Transverse colon (tissue), 4 donors: ENCODE measurements at regions not wholly inside any gene's neighbourhood (a gene's known extent, or its start where the extent isn't known, plus 50 kb on each side); places are given as distances from the start of the nearest gene placed in this dataset.
"Not testable (repeated sequence)": the region's sequence is repeated elsewhere in the genome, so short reads cannot be mapped to it uniquely, and the experiment has no call there.

Experiments
- DNase-seq: peaks from one replicate; pipeline ENCODE4 v3.0.0-alpha.2; 2019
- H3K27ac ChIP-seq, 4 donors: fragments of 200-600 bp; sonication (generic); 2 replicates each; pipeline ENCODE4 v1.5.1; 2016 to 2018; ENCODE audit warnings: inconsistent platforms in 4 of 4
- H3K27me3 ChIP-seq: fragments of 200-600 bp; sonication (generic); 2 replicates; pipeline ENCODE4 v1.5.1; 2017; ENCODE audit warnings: inconsistent platforms
- H3K36me3 ChIP-seq, 4 donors: fragments of 200-600 bp; sonication (generic); 2 replicates each; pipeline ENCODE4 v1.5.1; 2017 to 2019; ENCODE audit warnings: inconsistent platforms in 4 of 4
- H3K4me1 ChIP-seq, 4 donors: fragments of 200-600 bp; sonication (generic); 2 replicates each; pipeline ENCODE4 v1.5.1; 2017 to 2020; ENCODE audit warnings: inconsistent platforms in 4 of 4
- H3K4me3 ChIP-seq, 4 donors: fragments of 200-600 bp; sonication (generic); 1 replicate in 1 of 4; 2 replicates in 3 of 4; pipeline versions ENCODE4 v1.5.1 to v1.6.1; 2017 to 2019; ENCODE audit warnings: inconsistent platforms in 4 of 4
- H3K9me3 ChIP-seq, 2 donors: fragments of 200-600 bp; sonication (generic); 2 replicates each; pipeline ENCODE4 v1.5.1; 2017 to 2019; ENCODE audit warnings: inconsistent platforms in 2 of 2
- CTCF ChIP-seq, 5 experiments: fragments of 200-600 bp in 3 of 5; fragments of 450-650 bp in 2 of 5; sonication (generic) in 3 of 5; IDR thresholded peaks; 1 replicate in 2 of 5; 2 replicates in 3 of 5; pipeline ENCODE4 v1.5.1; 2016 to 2017; ENCODE audit warnings: antibody characterized with exemption in 5 of 5, inconsistent platforms in 3 of 5, mild to moderate bottlenecking in 2 of 5, moderate library complexity in 1 of 5
- EP300 ChIP-seq: sonication (generic); formaldehyde crosslinking; IDR thresholded peaks from one replicate; pipeline ENCODE4 v1.6.1; 2017; ENCODE audit warnings: antibody characterized with exemption, low read depth
- POLR2A ChIP-seq: fragments of 450-650 bp; IDR thresholded peaks from one replicate; pipeline ENCODE4 v1.6.1; 2016; ENCODE audit warnings: antibody characterized with exemption, mild to moderate bottlenecking, moderate library complexity
- POLR2AphosphoS5 ChIP-seq, 3 donors: sonication (generic); formaldehyde crosslinking; IDR thresholded peaks; one replicate each; pipeline ENCODE4 v1.6.1; 2016; ENCODE audit warnings: antibody characterized with exemption in 3 of 3
- WGBS, 2 donors: methylation state at CpG; one replicate each; pipeline ENCODE4 v1.1.5; 2018; ENCODE audit warnings: low coverage in 1 of 2; 5-methylcytosine and 5-hydroxymethylcytosine counted together
- in situ Hi-C, 4 donors: fragments of 200-750 bp; cut with MboI; loops; one replicate each; pipeline versions ENCODE4 v1.15.0 to v1.15.1; 2017; ENCODE audit warnings: low sequenced_read_pairs in 3 of 4, low pct_ligation_motif_present in 1 of 4, low pct_unique_long_range_greater_than_20kb in 1 of 4
- intact Hi-C: fragments of 100-400 bp; cut with DNase I; formaldehyde crosslinking; loops from one replicate; pipeline ENCODE4 v1.15.1; 2023; ENCODE audit warnings: low total_unique reads

GRCh38 chr3:134729649-134730048, 65.4 kb upstream of the EPHB1 start:
- Histone ChIP-seq H3K4me3 (no peak overlapping the region), H3K36me3 (no peaks in the 10 kb centered on the region), H3K4me1 (no peaks in the 10 kb centered on the region), H3K9me3 (no peaks in the 10 kb centered on the region), H3K27me3 (peaks cover 3% of the 10 kb centered on the region), H3K27ac (no peak overlapping the region)
- WGBS, 2 donors = 88 to 95% methylated on average over 3 of the region's 3 CpGs
- intact Hi-C loops (no loop called here), in situ Hi-C loops (no loop called here)
- DNase-seq = no peak
- TF ChIP-seq POLR2AphosphoS5 (IDR thresholded peaks at IDR 0.05) (no peak), EP300 (no peak), CTCF (IDR thresholded peaks at IDR 0.05) (no peak), POLR2A (no peak)

GRCh38 chr3:134737516-134737915, 57.5 kb upstream of the EPHB1 start:
- in situ Hi-C loops = no loop called here

GRCh38 chr3:134740077-134740476, 55.0 kb upstream of the EPHB1 start:
- H3K27ac ChIP-seq, in situ Hi-C loops, H3K4me3 ChIP-seq, H3K36me3 ChIP-seq, H3K9me3 ChIP-seq, DNase-seq, intact Hi-C loops, H3K27me3 ChIP-seq, H3K4me1 ChIP-seq: not testable (repeated sequence)
- 79 to 85% methylated on average over 4 to 7 of the region's 7 CpGs for WGBS, 2 donors

More at GRCh38 chr3:134737516-134737915, 57.5 kb upstream of the EPHB1 start:
- TF ChIP-seq EP300 (no peak), CTCF (IDR thresholded peaks at IDR 0.05) (no peak), POLR2AphosphoS5 (IDR thresholded peaks at IDR 0.05) (no peak), POLR2A (no peak)
- Histone ChIP-seq H3K27me3 (no peaks in the 10 kb centered on the region), H3K27ac (no peak overlapping the region), H3K36me3 (no peaks in the 10 kb centered on the region), H3K4me1 (no peaks in the 10 kb centered on the region), H3K4me3 (no peak overlapping the region), H3K9me3 (no peaks in the 10 kb centered on the region)
- no peak for DNase-seq
- WGBS, 2 donors = 60 to 82% methylated on average over 1 to 2 of the region's 2 CpGs
- intact Hi-C loops = no loop called here

GRCh38 chr3:134742202-134742601, 52.9 kb upstream of the EPHB1 start:
- in situ Hi-C loops (no loop called here), intact Hi-C loops (no loop called here)
- no peaks in the 10 kb centered on the region for H3K4me1 ChIP-seq
- WGBS, 2 donors = 50 to 54% methylated on average over 1 of the region's 1 CpG
- H3K9me3 ChIP-seq = no peaks in the 10 kb centered on the region
- H3K27me3 ChIP-seq = no peaks in the 10 kb centered on the region
- H3K27ac ChIP-seq = no peak overlapping the region
- no peaks in the 10 kb centered on the region for H3K36me3 ChIP-seq
- DNase-seq = no peak
- H3K4me3 ChIP-seq = no peak overlapping the region
- TF ChIP-seq CTCF (IDR thresholded peaks at IDR 0.05) (no peak), POLR2A (no peak), EP300 (no peak), POLR2AphosphoS5 (IDR thresholded peaks at IDR 0.05) (no peak)

GRCh38 chr3:134743006-134743405, 52.1 kb upstream of the EPHB1 start:
- intact Hi-C loops = no loop called here

More at GRCh38 chr3:134743006-134743405, 52.1 kb upstream of the EPHB1 start:
- TF ChIP-seq POLR2A (no peak), EP300 (no peak), POLR2AphosphoS5 (IDR thresholded peaks at IDR 0.05) (no peak)
- Histone ChIP-seq H3K27me3 (no peaks in the 10 kb centered on the region), H3K4me3 (no peak overlapping the region), H3K4me1 (no peaks in the 10 kb centered on the region), H3K9me3 (no peaks in the 10 kb centered on the region), H3K36me3 (no peaks in the 10 kb centered on the region), H3K27ac (no peak overlapping the region)
- DNase-seq = no peak
- in situ Hi-C loops = no loop called here
- 55 to 80% methylated on average over 1 of the region's 1 CpG for WGBS, 2 donors
